ENCODE measurements at regions not wholly inside any gene's neighbourhood (a gene's known extent, or its start where the extent isn't known, plus 50 kb on each side); places are given as distances from the start of the nearest gene placed in this dataset.

GRCh38 chr14:82379291-82379690 is 845.6 kb upstream of the SEL1L start:
- Histone ChIP-seq H3K9ac (ENCODE audit: low read depth in 2 of 2, low read length in 2 of 2) (no peak overlapping the region), H3K4me3 (no peak overlapping the region), H3K4me1 (no peaks in the 10 kb centered on the region), H3K27me3 (no peaks in the 10 kb centered on the region), H3K9me3 (no peaks in the 10 kb centered on the region), H3K36me3 (no peaks in the 10 kb centered on the region), H3K27ac (no peak overlapping the region)
- intact Hi-C loops (cut with DNase I): no loop called here
- DNase-seq: no peak
- no peak for TF ChIP-seq CTCF (IDR thresholded peaks at IDR 0.05)

- H3K4me1 ChIP-seq: no peaks in the 10 kb centered on the region
- intact Hi-C loops (cut with DNase I): no loop called here
- no peaks in the 10 kb centered on the region for H3K27me3 ChIP-seq
- H3K9me3 ChIP-seq: no peaks in the 10 kb centered on the region
- H3K36me3 ChIP-seq: no peaks in the 10 kb centered on the region
- H3K4me3 ChIP-seq: no peak overlapping the region
- DNase-seq: no peak
- H3K9ac ChIP-seq (ENCODE audit: low read depth in 2 of 2, low read length in 2 of 2): no peak overlapping the region
- H3K27ac ChIP-seq: no peak overlapping the region
- TF ChIP-seq CTCF (IDR thresholded peaks at IDR 0.05): no peak
Observed at GRCh38 chr14:82385048-82385447, 851.4 kb upstream of the SEL1L start.

DNA sequence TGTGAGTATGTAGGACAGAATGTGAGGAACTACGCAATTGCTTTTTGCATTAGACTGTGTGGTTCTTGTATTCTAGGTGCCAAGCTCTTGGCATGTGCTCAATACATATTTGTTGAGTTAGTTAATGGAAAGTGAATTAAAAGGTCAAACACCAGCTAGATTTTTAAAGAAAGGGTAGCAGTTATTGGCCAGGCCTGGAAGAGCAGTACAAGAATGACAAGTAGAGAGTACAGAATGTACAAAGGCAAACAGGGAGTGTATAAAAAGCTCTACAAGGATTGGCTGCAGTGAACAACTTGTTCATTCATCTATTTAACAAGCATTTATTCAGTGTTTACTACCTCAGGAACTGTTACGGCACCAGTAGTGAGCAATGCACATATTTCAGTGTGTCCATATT is 854.0 kb upstream of the SEL1L start:
- H3K9me3 ChIP-seq: no peaks in the 10 kb centered on the region
- no peak overlapping the region for H3K4me3 ChIP-seq
- no peak for DNase-seq
- no peak overlapping the region for H3K9ac ChIP-seq (ENCODE audit: low read depth in 2 of 2, low read length in 2 of 2)
- no peaks in the 10 kb centered on the region for H3K27me3 ChIP-seq
- H3K27ac ChIP-seq: no peak overlapping the region
- H3K4me1 ChIP-seq: no peaks in the 10 kb centered on the region
- intact Hi-C loops (cut with DNase I): no loop called here
- TF ChIP-seq CTCF (IDR thresholded peaks at IDR 0.05): no peak
- no peaks in the 10 kb centered on the region for H3K36me3 ChIP-seq

GRCh38 chr14:82388488-82388887 is 854.8 kb upstream of the SEL1L start:
- TF ChIP-seq CTCF (IDR thresholded peaks at IDR 0.05): no peak
- Histone ChIP-seq H3K9me3 (no peaks in the 10 kb centered on the region), H3K27me3 (no peaks in the 10 kb centered on the region), H3K4me1 (no peaks in the 10 kb centered on the region), H3K9ac (ENCODE audit: low read depth in 2 of 2, low read length in 2 of 2) (no peak overlapping the region), H3K4me3 (no peak overlapping the region), H3K36me3 (no peaks in the 10 kb centered on the region), H3K27ac (no peak overlapping the region)
- intact Hi-C loops (cut with DNase I): no loop called here
- DNase-seq: no peak

DNA sequence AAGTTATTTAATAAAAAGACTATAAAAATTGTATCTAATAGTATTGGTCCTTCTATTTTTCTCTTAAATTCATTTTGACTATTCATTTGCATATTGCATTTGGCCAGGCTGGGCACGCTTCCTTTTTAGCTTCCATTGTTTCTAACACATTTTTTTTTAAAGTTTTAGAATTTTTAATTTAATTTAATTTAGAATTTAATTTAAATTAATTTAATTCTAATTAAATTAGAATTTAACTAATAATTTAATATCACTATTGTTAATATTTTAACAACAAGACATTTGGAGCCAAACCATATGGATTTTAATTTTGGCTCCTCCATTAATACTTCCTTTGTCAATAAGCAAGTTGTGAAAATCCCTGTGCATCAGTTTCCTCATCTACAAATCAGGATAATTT is 856.9 kb upstream of the SEL1L start:
- Histone ChIP-seq H3K27me3 (no peaks in the 10 kb centered on the region), H3K4me1 (no peaks in the 10 kb centered on the region), H3K27ac (no peak overlapping the region), H3K9me3 (no peaks in the 10 kb centered on the region), H3K36me3 (no peaks in the 10 kb centered on the region), H3K4me3 (no peak overlapping the region), H3K9ac (ENCODE audit: low read depth in 2 of 2, low read length in 2 of 2) (no peak overlapping the region)
- intact Hi-C loops (cut with DNase I): no loop called here
- no peak for DNase-seq
- no peak for TF ChIP-seq CTCF (IDR thresholded peaks at IDR 0.05)

DNA sequence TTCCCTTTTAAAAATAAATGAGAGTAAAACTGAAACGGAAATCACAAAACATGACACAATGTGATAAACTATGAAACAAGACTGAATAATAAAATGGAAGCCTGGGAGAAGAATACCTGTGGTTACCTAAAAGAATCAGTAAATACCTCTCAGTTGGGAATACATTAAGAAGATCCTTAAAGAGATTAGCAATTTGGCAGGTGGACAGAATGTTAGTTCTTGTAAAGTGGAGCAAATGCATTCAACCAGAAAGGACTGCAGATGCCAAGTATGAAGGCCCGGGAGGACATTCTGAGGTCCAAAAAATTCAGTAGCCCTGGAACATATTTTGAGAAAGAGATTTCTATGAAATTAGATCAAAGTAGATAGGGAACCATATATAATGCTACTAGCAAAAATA is 861.3 kb upstream of the SEL1L start:
- no peak for DNase-seq
- TF ChIP-seq CTCF (IDR thresholded peaks at IDR 0.05): no peak
- no peaks in the 10 kb centered on the region for H3K4me1 ChIP-seq
- H3K4me3 ChIP-seq: no peak overlapping the region
- H3K36me3 ChIP-seq: no peaks in the 10 kb centered on the region
- no peak overlapping the region for H3K9ac ChIP-seq (ENCODE audit: low read depth in 2 of 2, low read length in 2 of 2)
- intact Hi-C loops (cut with DNase I): no loop called here
- no peak overlapping the region for H3K27ac ChIP-seq
- H3K27me3 ChIP-seq: no peaks in the 10 kb centered on the region
- no peaks in the 10 kb centered on the region for H3K9me3 ChIP-seq
